WTC11 (cell line): ENCODE measurements at regions not wholly inside any gene's neighbourhood (a gene's known extent, or its start where the extent isn't known, plus 50 kb on each side); places are given as distances from the start of the nearest gene placed in this dataset.

Source experiments
- ATAC-seq: fragments of 200-7000 bp; cut with Tn5 transposase; 2 replicates; pipeline ENCODE4 v1.10.0; 2021; ENCODE audit warnings: mild to moderate bottlenecking, moderate library complexity
- CTCF ChIA-PET: fragments of 300-600 bp; sonication (Branson Sonifier 250); formaldehyde crosslinking; loops from one replicate; lab custom pipeline; 2021; ENCODE audit warnings: antibody characterized with exemption; lab: Charles Lee
- POLR2A ChIA-PET: fragments of 350-600 bp; sonication (Branson Sonifier 250); formaldehyde crosslinking; loops from one replicate; lab custom pipeline; 2021; ENCODE audit warnings: antibody characterized with exemption; lab: Charles Lee
- DNase-seq: peaks from one replicate; pipeline ENCODE4 v3.0.0; 2021; ENCODE audit warnings: low spot score
- H3K27ac Mint-ChIP-seq: 2 replicates; pipeline ENCODE4 v1.8.0; 2021; ENCODE audit warnings: mixed read lengths
- H3K27me3 Mint-ChIP-seq: 2 replicates; pipeline ENCODE4 v1.8.0; 2021; ENCODE audit warnings: low read depth, mild to moderate bottlenecking, moderate library complexity, mixed read lengths
- H3K36me3 Mint-ChIP-seq: 2 replicates; pipeline ENCODE4 v1.8.0; 2021; ENCODE audit warnings: mixed read lengths
- H3K4me1 Mint-ChIP-seq: 2 replicates; pipeline ENCODE4 v1.8.0; 2022; ENCODE audit warnings: mixed read lengths
- H3K4me3 Mint-ChIP-seq: 2 replicates; pipeline ENCODE4 v1.8.0; 2021; ENCODE audit warnings: mild to moderate bottlenecking, moderate library complexity, mixed read lengths
- H3K9me3 Mint-ChIP-seq: 2 replicates; pipeline ENCODE4 v1.8.0; 2021; ENCODE audit warnings: mixed read lengths
- ATF2 ChIP-seq: sonication (generic); formaldehyde crosslinking; IDR thresholded peaks from 2 replicates; pipeline ENCODE4 v1.8.1; 2022; ENCODE audit warnings: low read depth, missing genetic modification reagents, borderline replicate concordance
- ATF3 ChIP-seq: sonication (generic); formaldehyde crosslinking; conservative IDR thresholded peaks from 2 replicates; pipeline ENCODE4 v1.8.1; 2022; ENCODE audit warnings: mild to moderate bottlenecking, missing genetic modification reagents
- CTCF ChIP-seq: fragments of 200-600 bp; IDR thresholded peaks from 2 replicates; pipeline ENCODE4 v1.8.0; 2022; ENCODE audit warnings: antibody characterized with exemption
- E2F1 ChIP-seq: sonication (generic); formaldehyde crosslinking; IDR thresholded peaks from 2 replicates; pipeline ENCODE4 v1.8.0; 2022; ENCODE audit warnings: mild to moderate bottlenecking, missing genetic modification reagents
- ESRRA ChIP-seq: sonication (generic); formaldehyde crosslinking; IDR thresholded peaks from 2 replicates; pipeline ENCODE4 v1.8.1; 2022; ENCODE audit warnings: mild to moderate bottlenecking, missing genetic modification reagents, borderline replicate concordance
- ETV6 ChIP-seq: sonication (generic); formaldehyde crosslinking; IDR thresholded peaks from 2 replicates; pipeline ENCODE4 v1.8.1; 2022; ENCODE audit warnings: mild to moderate bottlenecking, missing genetic modification reagents
- GTF2I ChIP-seq: fragments of 250-450 bp; sonication (Bioruptor Pico); conservative IDR thresholded peaks from 2 replicates; pipeline ENCODE4 v1.4.0; 2021; ENCODE audit warnings: mild to moderate bottlenecking
- IRF2 ChIP-seq: sonication (generic); formaldehyde crosslinking; IDR thresholded peaks from 2 replicates; pipeline ENCODE4 v1.8.0; 2022; ENCODE audit warnings: low read depth, missing genetic modification reagents, borderline replicate concordance
- MLX ChIP-seq: sonication (generic); formaldehyde crosslinking; IDR thresholded peaks from 2 replicates; pipeline ENCODE4 v1.8.1; 2023; ENCODE audit warnings: mild to moderate bottlenecking, missing genetic modification reagents, moderate library complexity
- SMAD3 ChIP-seq: sonication (generic); formaldehyde crosslinking; IDR thresholded peaks from 2 replicates; pipeline ENCODE4 v1.8.0; 2022; ENCODE audit warnings: missing genetic modification reagents, mild to moderate bottlenecking, borderline replicate concordance
- SOX15 ChIP-seq: fragments of 250-450 bp; sonication (Bioruptor Pico); IDR thresholded peaks from 2 replicates; pipeline ENCODE4 v1.9.0; 2021; ENCODE audit warnings: mild to moderate bottlenecking
- SP1 ChIP-seq: sonication (generic); formaldehyde crosslinking; conservative IDR thresholded peaks from 2 replicates; pipeline ENCODE4 v1.8.1; 2022; ENCODE audit warnings: missing genetic modification reagents
- TEAD4 ChIP-seq: sonication (generic); formaldehyde crosslinking; IDR thresholded peaks from 2 replicates; pipeline ENCODE4 v1.8.0; 2022; ENCODE audit warnings: mild to moderate bottlenecking, missing genetic modification reagents
- TP53 ChIP-seq: sonication (generic); formaldehyde crosslinking; IDR thresholded peaks from 2 replicates; pipeline ENCODE4 v1.8.1; 2023; ENCODE audit warnings: mild to moderate bottlenecking, missing genetic modification reagents
- ZBTB43 ChIP-seq: sonication (generic); formaldehyde crosslinking; IDR thresholded peaks from 2 replicates; pipeline ENCODE4 v1.8.1; 2023; ENCODE audit warnings: mild to moderate bottlenecking, missing genetic modification reagents
- ZNF317 ChIP-seq: sonication (generic); formaldehyde crosslinking; IDR thresholded peaks from 2 replicates; pipeline ENCODE4 v1.8.1; 2023; ENCODE audit warnings: low read depth, mild to moderate bottlenecking, moderate library complexity, missing genetic modification reagents, borderline replicate concordance
- ZNF396 ChIP-seq: fragments of 250-450 bp; sonication (Bioruptor Pico); IDR thresholded peaks from 2 replicates; pipeline ENCODE4 v1.8.0; 2021; ENCODE audit warnings: mild to moderate bottlenecking, moderate library complexity, borderline replicate concordance
- ZNF423 ChIP-seq: fragments of 250-450 bp; sonication (Bioruptor Pico); IDR thresholded peaks from 2 replicates; pipeline ENCODE4 v2.1.2; 2022; ENCODE audit warnings: mild to moderate bottlenecking, moderate library complexity
- ZNF532 ChIP-seq: fragments of 250-450 bp; sonication (Bioruptor Pico); IDR thresholded peaks from 2 replicates; pipeline ENCODE4 v1.9.0; 2021; ENCODE audit warnings: mild to moderate bottlenecking, borderline replicate concordance

GRCh38 chr13:24002206-24002815 is 105.0 kb upstream of the C1QTNF9B start (continued):
- TF ChIP-seq IRF2 (no peak), E2F1 (CRISPR knock-in tag) (no peak), TEAD4 (CRISPR knock-in tag) (no peak), GTF2I (CRISPR knock-in tag) (no peak), TP53 (CRISPR knock-in tag) (no peak), CTCF (no peak)

- CTCF ChIA-PET: interaction anchor here (1.4 to 4.2 kb wide), 4 partner anchors 21 to 224 kb away, joined by 3 to 22 read pairs (median 7); no protein-coding TSS in a partner anchor
- Mint-ChIP-seq H3K4me1 (peaks cover 21% of the 10 kb centered on the region), H3K27ac (no peak overlapping the region), H3K4me3 (no peak overlapping the region), H3K9me3 (peaks cover 4% of the 10 kb centered on the region), H3K36me3 (no peaks in the 10 kb centered on the region), H3K27me3 (no peaks in the 10 kb centered on the region; the same call in 1 of the 2 replicates)
- ATAC-seq (no peak), DNase-seq (no peak)
- POLR2A ChIA-PET: interaction anchor here (0.8 kb wide), 1 partner anchor 213 kb away, joined by 12 read pairs; no protein-coding TSS in a partner anchor
- TF ChIP-seq TEAD4 (CRISPR knock-in tag) (no peak), ZBTB43 (no peak), ETV6 (CRISPR knock-in tag) (no peak), SOX15 (CRISPR knock-in tag) (no peak), ZNF317 (no peak), ATF2 (CRISPR knock-in tag) (no peak), ESRRA (CRISPR knock-in tag) (no peak), ZNF532 (CRISPR knock-in tag) (no peak), SMAD3 (no peak), ATF3 (CRISPR knock-in tag) (no peak), CTCF (no peak), SP1 (CRISPR knock-in tag) (no peak), ZNF423 (CRISPR knock-in tag) (no peak), ZNF396 (CRISPR knock-in tag) (no peak), MLX (no peak)
Observed at GRCh38 chr13:24004142-24004899, 107.0 kb upstream of the C1QTNF9B start.
